IMR-90 (cell line): ENCODE measurements at regions not wholly inside any gene's neighbourhood (a gene's known extent, or its start where the extent isn't known, plus 50 kb on each side); places are given as distances from the start of the nearest gene placed in this dataset.

Source experiments
- ATAC-seq: fragments of 200-7000 bp; cut with Tn5 transposase; 2 replicates; pipeline ENCODE4 v1.9.1; 2020; ENCODE audit warnings: low read depth, mild to moderate bottlenecking, moderate library complexity
- BruUV-seq: library from RNA; stranded (reverse); fragments of 400-500 nt; replicated peaks from 2 replicates; lab custom pipeline; 2021; lab: Mats Ljungman, UMichigan
- CTCF ChIA-PET: fragments of 300-600 bp; formaldehyde crosslinking; extraction: SDS; loops from one replicate; lab custom pipeline; 2021; ENCODE audit warnings: antibody characterized with exemption; lab: Yijun Ruan, JAX
- POLR2A ChIA-PET: fragments of 300-600 bp; sonication (Branson Sonifier 250); formaldehyde crosslinking; loops from one replicate; lab custom pipeline; 2022; ENCODE audit warnings: antibody characterized with exemption; ENCODE audit not compliant: unreplicated experiment; lab: Charles Lee
- DNase-seq: peaks from one replicate; pipeline ENCODE4 v3.0.0; 2013
- H2AFZ ChIP-seq: replicated peaks from 2 replicates; pipeline ENCODE3; 2013; ENCODE audit warnings: low read length, mild to moderate bottlenecking; ENCODE audit not compliant: poor library complexity
- H2AK5ac ChIP-seq: 2 replicates; pipeline ENCODE4 v1.6.1; 2013; ENCODE audit warnings: low read depth, low read length, inconsistent platforms
- H2AK9ac ChIP-seq: replicated peaks from 2 replicates; pipeline ENCODE3; 2013; ENCODE audit warnings: mild to moderate bottlenecking, low read depth, low read length, moderate library complexity; ENCODE audit not compliant: poor library complexity
- H2BK120ac ChIP-seq: 2 replicates; pipeline ENCODE4 v1.6.1; 2013; ENCODE audit warnings: low read depth, low read length, inconsistent platforms
- H2BK15ac ChIP-seq: 3 replicates; pipeline ENCODE4 v1.6.1; 2013; ENCODE audit warnings: low read depth, low read length, inconsistent platforms
- H2BK20ac ChIP-seq: 2 replicates; pipeline ENCODE4 v1.6.1; 2013; ENCODE audit warnings: low read depth, mild to moderate bottlenecking, inconsistent platforms, low read length, moderate library complexity
- H2BK5ac ChIP-seq: 2 replicates; pipeline ENCODE4 v1.6.1; 2013; ENCODE audit warnings: mild to moderate bottlenecking, low read depth, low read length, inconsistent platforms; ENCODE audit not compliant: poor library complexity, severe bottlenecking
- H3K14ac ChIP-seq: replicated peaks from 2 replicates; pipeline ENCODE4 v1.6.1; 2013; ENCODE audit warnings: low read depth, low read length, inconsistent platforms
- H3K18ac ChIP-seq: 2 replicates; pipeline ENCODE4 v1.6.1; 2013; ENCODE audit warnings: low read depth, low read length, control low read depth
- H3K23ac ChIP-seq: 2 replicates; pipeline ENCODE4 v1.6.1; 2013; ENCODE audit warnings: low read depth, low read length, inconsistent platforms
- H3K27ac ChIP-seq: 2 replicates; pipeline ENCODE4 v1.5.1; 2013; ENCODE audit warnings: mild to moderate bottlenecking, control low read depth, low read length; ENCODE audit not compliant: insufficient read depth
- H3K27me3 ChIP-seq: 2 replicates; pipeline ENCODE4 v1.6.1; 2013; ENCODE audit warnings: low read length; ENCODE audit not compliant: control insufficient read depth, insufficient read depth
- H3K36me3 ChIP-seq: 2 replicates; pipeline ENCODE4 v1.6.1; 2013; ENCODE audit warnings: low read length, mixed read lengths; ENCODE audit not compliant: control insufficient read depth, insufficient read depth
- H3K4ac ChIP-seq: 2 replicates; pipeline ENCODE4 v1.6.1; 2013; ENCODE audit warnings: low read depth, low read length, inconsistent platforms
- H3K4me1 ChIP-seq: 2 replicates; pipeline ENCODE4 v1.6.1; 2013; ENCODE audit warnings: low read length, mixed read lengths; ENCODE audit not compliant: control insufficient read depth, insufficient read depth
- H3K4me2 ChIP-seq: 2 replicates; pipeline ENCODE4 v1.6.1; 2013; ENCODE audit warnings: low read depth, mild to moderate bottlenecking, control low read depth, low read length, moderate library complexity
- H3K4me3 ChIP-seq: 2 replicates; pipeline ENCODE4 v1.5.1; 2013; ENCODE audit warnings: low read depth, mild to moderate bottlenecking, control low read depth, low read length, moderate library complexity; ENCODE audit not compliant: insufficient read depth
- H3K56ac ChIP-seq: 2 replicates; pipeline ENCODE4 v1.6.1; 2013; ENCODE audit warnings: low read length, inconsistent platforms; ENCODE audit not compliant: insufficient read depth; ENCODE audit errors: extremely low read depth
- H3K79me1 ChIP-seq, 2 experiments: 2 replicates each; pipeline ENCODE4 v1.6.1; 2013; ENCODE audit warnings: low read length in 2 of 2, inconsistent platforms in 1 of 2, low read depth in 1 of 2
- H3K9ac ChIP-seq: 2 replicates; pipeline ENCODE4 v1.6.1; 2013; ENCODE audit warnings: low read depth, low read length, control low read depth
- H3K9me1 ChIP-seq: 2 replicates; pipeline ENCODE4 v1.6.1; 2013; ENCODE audit warnings: low read length, inconsistent platforms; ENCODE audit not compliant: insufficient read depth
- H3K9me3 ChIP-seq: 2 replicates; pipeline ENCODE4 v1.6.1; 2013; ENCODE audit warnings: low read length; ENCODE audit not compliant: control insufficient read depth, insufficient read depth
- H4K20me1 ChIP-seq: 2 replicates; pipeline ENCODE4 v1.6.1; 2013; ENCODE audit warnings: low read length, inconsistent platforms; ENCODE audit not compliant: insufficient read depth
- H4K5ac ChIP-seq: 2 replicates; pipeline ENCODE4 v1.6.1; 2013; ENCODE audit warnings: mild to moderate bottlenecking, low read depth, low read length, control low read depth
- H4K8ac ChIP-seq, 2 experiments: 2 replicates each; pipeline ENCODE4 v1.6.1; 2013; ENCODE audit warnings: low read depth in 2 of 2, low read length in 2 of 2, control low read depth in 1 of 2, inconsistent platforms in 1 of 2
- H4K91ac ChIP-seq: 2 replicates; pipeline ENCODE4 v1.6.1; 2013; ENCODE audit warnings: low read depth, low read length, inconsistent platforms; ENCODE audit not compliant: insufficient read depth
- BHLHE40 ChIP-seq: fragments of 150-350 bp; IDR thresholded peaks from 2 replicates; pipeline ENCODE4 v1.6.1; 2016; ENCODE audit warnings: mild to moderate bottlenecking, low read depth, low read length
- CEBPB ChIP-seq: IDR thresholded peaks from 2 replicates; pipeline ENCODE4 v1.6.1; 2012; ENCODE audit warnings: low read depth, low read length, improper control_type of control experiment
- CHD1 ChIP-seq: IDR thresholded peaks from 2 replicates; pipeline ENCODE4 v1.6.1; 2012; ENCODE audit warnings: low read depth, low read length, improper control_type of control experiment
- CTCF ChIP-seq: conservative IDR thresholded peaks from 2 replicates; pipeline ENCODE4 v1.5.1; 2012; ENCODE audit warnings: mild to moderate bottlenecking, low read depth, low read length, improper control_type of control experiment
- ELK1 ChIP-seq: fragments of 150-350 bp; IDR thresholded peaks from 2 replicates; pipeline ENCODE4 v1.6.1; 2016; ENCODE audit warnings: low read depth, mild to moderate bottlenecking, low read length, moderate library complexity, borderline replicate concordance
- FOS ChIP-seq: fragments of 150-350 bp; IDR thresholded peaks from 2 replicates; pipeline ENCODE4 v1.6.1; 2016; ENCODE audit warnings: low read depth, low read length
- MAFK ChIP-seq: IDR thresholded peaks from 2 replicates; pipeline ENCODE4 v1.6.1; 2012; ENCODE audit warnings: low read depth, low read length, improper control_type of control experiment
- MAZ ChIP-seq: IDR thresholded peaks from 2 replicates; pipeline ENCODE4 v1.6.1; 2012; ENCODE audit warnings: low read depth, mild to moderate bottlenecking, low read length, improper control_type of control experiment, moderate library complexity, borderline replicate concordance
- MXI1 ChIP-seq: IDR thresholded peaks from 2 replicates; pipeline ENCODE4 v1.6.1; 2012; ENCODE audit warnings: low read depth, mild to moderate bottlenecking, low read length, moderate library complexity, borderline replicate concordance
- NFE2L2 ChIP-seq: fragments of 150-350 bp; IDR thresholded peaks from 2 replicates; pipeline ENCODE4 v1.6.1; 2016; ENCODE audit warnings: low read depth, mild to moderate bottlenecking, low read length
- POLR2A ChIP-seq: IDR thresholded peaks from 2 replicates; pipeline ENCODE4 v1.6.1; 2012; ENCODE audit warnings: mild to moderate bottlenecking, low read depth, low read length
- RAD21 ChIP-seq: IDR thresholded peaks from 2 replicates; pipeline ENCODE4 v1.6.1; 2012; ENCODE audit warnings: low read length, improper control_type of control experiment
- RCOR1 ChIP-seq: IDR thresholded peaks from 2 replicates; pipeline ENCODE4 v1.6.1; 2012; ENCODE audit warnings: mild to moderate bottlenecking, low read length, improper control_type of control experiment; ENCODE audit not compliant: insufficient replicate concordance
- RFX5 ChIP-seq: IDR thresholded peaks from 2 replicates; pipeline ENCODE4 v1.8.0; 2012; ENCODE audit warnings: low read depth, mild to moderate bottlenecking, low read length, moderate library complexity
- SMC3 ChIP-seq: fragments of 150-350 bp; IDR thresholded peaks from 2 replicates; pipeline ENCODE4 v1.6.1; 2016; ENCODE audit warnings: low read depth, mild to moderate bottlenecking, antibody characterized with exemption, low read length, moderate library complexity
- WGBS, 2 experiments: methylation state at CpG; one replicate each; pipeline versions ENCODE4 v1.1.5 to v1.1.7; 2013; ENCODE audit warnings: missing lambda C conversion rate in 2 of 2; ENCODE audit not compliant: insufficient read length in 1 of 2; ENCODE audit errors: extremely low coverage in 2 of 2; 5-methylcytosine and 5-hydroxymethylcytosine counted together
- dilution Hi-C: fragments of 300-500 bp; cut with HindIII; formaldehyde crosslinking; loops from one replicate; pipeline ENCODE4 v1.14.3; 2018; ENCODE audit warnings: low sequenced_read_pairs; ENCODE audit not compliant: unreplicated experiment
- in situ Hi-C: fragments of 300-500 bp; cut with MboI; formaldehyde crosslinking; loops from 3 replicates; pipeline ENCODE4 v1.14.3; 2019; ENCODE audit warnings: low sequenced_read_pairs, inconsistent platforms, mixed read lengths
- intact Hi-C: fragments of 100-400 bp; cut with micrococcal nuclease; formaldehyde crosslinking; loops from 2 replicates; pipeline ENCODE4 v1.10.0; 2022
- TF ChIP-seq, protein P1 (sequence below): fragments of 150-350 bp; IDR thresholded peaks from 2 replicates; pipeline ENCODE4 v1.6.1; 2017; ENCODE audit warnings: mild to moderate bottlenecking, antibody characterized with exemption, low read length, low read depth

DNA sequence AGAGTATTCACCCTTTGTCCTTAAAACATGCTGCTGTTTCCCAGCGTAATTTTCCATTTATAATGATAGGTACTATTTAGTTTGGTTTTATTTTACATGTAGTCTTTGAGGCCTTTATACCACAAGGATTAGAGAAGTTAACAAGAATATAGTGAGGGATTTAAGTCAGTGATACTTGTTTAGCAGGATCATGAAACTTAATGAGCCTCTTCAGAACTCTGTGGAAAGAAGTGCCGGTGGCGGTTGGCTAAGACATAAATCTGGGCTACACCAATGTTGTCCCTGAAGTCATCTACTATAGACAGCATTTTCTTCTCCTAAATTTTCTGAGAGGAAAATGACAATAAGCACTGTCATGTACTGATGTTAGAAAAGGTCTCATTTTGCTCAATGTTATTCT lies 1226.0 kb upstream of the SEL1L start:
- H3K4ac ChIP-seq = no peak overlapping the region
- H3K4me3 ChIP-seq = no peak overlapping the region
- no peak overlapping the region for H3K27ac ChIP-seq
- no peaks in the 10 kb centered on the region for H4K20me1 ChIP-seq
- BruUV-seq = no TSS peak
- no peak overlapping the region for H2BK5ac ChIP-seq
- H4K5ac ChIP-seq = no peak overlapping the region
- no peak overlapping the region for H3K56ac ChIP-seq
- H2AK9ac ChIP-seq = no peak overlapping the region
- TF ChIP-seq POLR2A (no peak), RCOR1 (no peak), CHD1 (no peak), ELK1 (no peak), BHLHE40 (no peak), RAD21 (no peak), NFE2L2 (no peak), CEBPB (no peak), CTCF (no peak), SMC3 (no peak), FOS (no peak), MAFK (no peak), MXI1 (no peak), MAZ (no peak), RFX5 (no peak)
- TF ChIP-seq, protein P1, sequence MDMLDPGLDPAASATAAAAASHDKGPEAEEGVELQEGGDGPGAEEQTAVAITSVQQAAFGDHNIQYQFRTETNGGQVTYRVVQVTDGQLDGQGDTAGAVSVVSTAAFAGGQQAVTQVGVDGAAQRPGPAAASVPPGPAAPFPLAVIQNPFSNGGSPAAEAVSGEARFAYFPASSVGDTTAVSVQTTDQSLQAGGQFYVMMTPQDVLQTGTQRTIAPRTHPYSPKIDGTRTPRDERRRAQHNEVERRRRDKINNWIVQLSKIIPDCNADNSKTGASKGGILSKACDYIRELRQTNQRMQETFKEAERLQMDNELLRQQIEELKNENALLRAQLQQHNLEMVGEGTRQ = no peak
- H4K8ac ChIP-seq = no peak overlapping the region
- DNase-seq = no peak
- no peak overlapping the region for H3K18ac ChIP-seq
- no peaks in the 10 kb centered on the region for H3K9me1 ChIP-seq
- H3K9ac ChIP-seq = no peak overlapping the region
- no peak for ATAC-seq
- no peaks in the 10 kb centered on the region for H3K36me3 ChIP-seq
- H3K23ac ChIP-seq = no peak overlapping the region
- no peaks in the 10 kb centered on the region for H3K79me1 ChIP-seq
- H2AK5ac ChIP-seq = no peak overlapping the region
- ChIA-PET CTCF (no interaction called here), POLR2A (no interaction called here)
- peaks cover 2% of the 10 kb centered on the region; the same call in 1 of the 2 replicates for H3K9me3 ChIP-seq
- H4K91ac ChIP-seq = no peak overlapping the region
- H2BK15ac ChIP-seq = no peak overlapping the region
- dilution Hi-C loops (no loop called here), intact Hi-C loops (no loop called here), in situ Hi-C loops (no loop called here)
- no peak overlapping the region for H3K14ac ChIP-seq
- H3K4me1 ChIP-seq = no peaks in the 10 kb centered on the region
- H3K4me2 ChIP-seq = no peak overlapping the region
- H2AFZ ChIP-seq = no peak overlapping the region
- H2BK20ac ChIP-seq = no peak overlapping the region
- WGBS, 2 experiments = 90% methylated on average over 2 of the region's 3 CpGs; no CpG with 5 or more reads in 1 of the 2 experiments
- no peaks in the 10 kb centered on the region for H3K27me3 ChIP-seq
- H2BK120ac ChIP-seq = no peak overlapping the region
